LNCAP (cell line): ENCODE measurements at regions not wholly inside any gene's neighbourhood (a gene's known extent, or its start where the extent isn't known, plus 50 kb on each side); places are given as distances from the start of the nearest gene placed in this dataset.

Experiments
- CTCF ChIP-seq: fragments of 450-650 bp; IDR thresholded peaks from 2 replicates; pipeline ENCODE4 v1.5.1; 2017; ENCODE audit warnings: mild to moderate bottlenecking

GRCh38 chr22:26839216-26839615 is 181.8 kb downstream of the MIAT start:
- TF ChIP-seq CTCF, result no peak

GRCh38 chr22:26842103-26842502 is 184.7 kb downstream of the MIAT start:
- no peak for TF ChIP-seq CTCF

GRCh38 chr22:26845021-26845743 is 187.8 kb downstream of the MIAT start:
- TF ChIP-seq CTCF, result no peak

GRCh38 chr22:26846076-26846475 is 188.7 kb downstream of the MIAT start:
- no peak for TF ChIP-seq CTCF

- no peak for TF ChIP-seq CTCF
These were observed 189.3 kb downstream of the MIAT start for GRCh38 chr22:26846645-26847044.

- no peak for TF ChIP-seq CTCF
These were observed 189.7 kb downstream of the MIAT start for GRCh38 chr22:26847046-26847445.

GRCh38 chr22:26847816-26848215 is 190.4 kb downstream of the MIAT start:
- no peak for TF ChIP-seq CTCF
